Activated T-cell treated with anti-CD3 and anti-CD28 coated beads for 1 hour (primary cell): ENCODE measurements at regions not wholly inside any gene's neighbourhood (a gene's known extent, or its start where the extent isn't known, plus 50 kb on each side); places are given as distances from the start of the nearest gene placed in this dataset.

ENCODE experiments used
- DNase-seq: peaks from one replicate; pipeline ENCODE4 v3.0.0-alpha.2; 2020; ENCODE audit warnings: low read depth

GRCh38 chr16:73186752-73187601 lies 139.0 kb upstream of the ZFHX3 start:
- DNase-seq, result no peak

- no peak for DNase-seq
These were observed 137.8 kb upstream of the ZFHX3 start for GRCh38 chr16:73185737-73186136.

GRCh38 chr16:73183611-73184092 lies 135.7 kb upstream of the ZFHX3 start:
- no peak for DNase-seq

- DNase-seq, result no peak
These were observed 131.9 kb upstream of the ZFHX3 start for GRCh38 chr16:73179705-73180331.

- no peak for DNase-seq
These were observed 129.9 kb upstream of the ZFHX3 start for GRCh38 chr16:73177729-73178295.

- no peak for DNase-seq
These were observed 128.7 kb upstream of the ZFHX3 start for GRCh38 chr16:73176577-73177013.

GRCh38 chr16:73172973-73173709 lies 125.2 kb upstream of the ZFHX3 start:
- DNase-seq, result no peak

- no peak for DNase-seq
These were observed 124.5 kb upstream of the ZFHX3 start for GRCh38 chr16:73172241-73172972.

- no peak for DNase-seq
These were observed 123.9 kb upstream of the ZFHX3 start for GRCh38 chr16:73171901-73172240.

- DNase-seq, result no peak
These were observed 123.5 kb upstream of the ZFHX3 start for GRCh38 chr16:73171380-73171779.

- no peak for DNase-seq
These were observed 122.7 kb upstream of the ZFHX3 start for GRCh38 chr16:73170612-73171038.

GRCh38 chr16:73166947-73167550 lies 119.1 kb upstream of the ZFHX3 start:
- no peak for DNase-seq

GRCh38 chr16:73166441-73166851 lies 118.5 kb upstream of the ZFHX3 start:
- no peak for DNase-seq

- DNase-seq, result no peak
These were observed 115.4 kb upstream of the ZFHX3 start for GRCh38 chr16:73163238-73163815.

GRCh38 chr16:73161977-73162376 lies 114.0 kb upstream of the ZFHX3 start:
- no peak for DNase-seq

- no peak for DNase-seq
These were observed 111.4 kb upstream of the ZFHX3 start for GRCh38 chr16:73159296-73159695.

GRCh38 chr16:73157861-73158260 lies 109.9 kb upstream of the ZFHX3 start:
- no peak for DNase-seq

- no peak for DNase-seq
These were observed 106.3 kb upstream of the ZFHX3 start for GRCh38 chr16:73154063-73154870.

- DNase-seq, result no peak
These were observed 104.6 kb upstream of the ZFHX3 start for GRCh38 chr16:73152386-73153125.
